Gastrocnemius medialis (tissue), 4 donors: ENCODE measurements at regions not wholly inside any gene's neighbourhood (a gene's known extent, or its start where the extent isn't known, plus 50 kb on each side); places are given as distances from the start of the nearest gene placed in this dataset.

ENCODE experiments used
- CTCF ChIP-seq, 5 experiments: fragments of 450-650 bp in 3 of 5; fragments of 200-600 bp in 2 of 5; sonication (generic) in 2 of 5; IDR thresholded peaks in 4 of 5; conservative IDR thresholded peaks in 1 of 5; 1 replicate in 4 of 5; 2 replicates in 1 of 5; pipeline ENCODE4 v1.5.1; 2016 to 2019; ENCODE audit warnings: antibody characterized with exemption in 5 of 5, mild to moderate bottlenecking in 3 of 5, moderate library complexity in 3 of 5
- POLR2A ChIP-seq, 2 donors: fragments of 450-650 bp; IDR thresholded peaks; one replicate each; pipeline ENCODE4 v1.6.1; 2017; ENCODE audit warnings: antibody characterized with exemption in 2 of 2, mild to moderate bottlenecking in 2 of 2, moderate library complexity in 2 of 2

- TF ChIP-seq POLR2A (IDR thresholded peaks at IDR 0.05) (no peak), CTCF (IDR thresholded peaks at IDR 0.05 in 4 of 5, conservative IDR thresholded peaks at IDR 0.05 in 1 of 5) (no peak)
Measured at GRCh38 chr6:67908379-67908778, 726.7 kb upstream of the ADGRB3 start.
